ENCODE measurements at regions not wholly inside any gene's neighbourhood (a gene's known extent, or its start where the extent isn't known, plus 50 kb on each side); places are given as distances from the start of the nearest gene placed in this dataset.

DNA sequence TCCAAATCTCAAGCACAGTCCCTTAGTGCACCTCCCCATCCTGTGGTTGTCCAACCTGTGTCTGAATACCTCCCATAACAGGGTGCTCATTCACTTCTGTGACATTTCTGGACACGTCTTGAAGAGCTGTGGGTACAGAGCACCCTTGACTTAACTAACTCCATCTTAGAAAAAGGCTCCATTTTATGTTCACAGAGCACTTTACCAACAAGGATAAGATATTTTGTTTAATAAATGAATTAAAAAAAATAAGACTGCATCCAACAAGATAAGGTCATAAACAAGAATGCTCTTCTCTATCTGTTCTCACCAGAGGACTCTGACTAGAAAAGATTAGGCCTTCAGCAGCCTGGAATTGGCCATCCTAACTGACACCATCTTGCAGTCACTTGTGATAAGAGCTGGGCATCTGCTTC, 335.2 kb upstream of the ZNF32 start:
- ChIA-PET POLR2A (no interaction called here), CTCF (no interaction called here)
- intact Hi-C loops (cut with DNase I, micrococcal nuclease): no loop called here
- DNase-seq (no peak), ATAC-seq (ENCODE audit: poor library complexity) (no peak)
- peaks cover 14% of the 10 kb centered on the region for H3K4me1 Mint-ChIP-seq (ENCODE audit: low read depth)
- no peaks in the 10 kb centered on the region for H3K27me3 Mint-ChIP-seq
- no peak overlapping the region for H3K27ac Mint-ChIP-seq
- no peak overlapping the region for H3K4me3 ChIP-seq (ENCODE audit: low read length)
- H3K4me3 Mint-ChIP-seq: no peak overlapping the region
- no peak overlapping the region for H3K27ac ChIP-seq (ENCODE audit: low read depth in 1 of 2, low read length in 2 of 2)
- H3K27me3 ChIP-seq (ENCODE audit: control insufficient read depth in 1 of 2, insufficient read depth in 2 of 2, low read length in 2 of 2): no peaks in the 10 kb centered on the region
- H3K9me3 ChIP-seq (ENCODE audit: control insufficient read depth in 1 of 2, insufficient read depth in 1 of 2, low read length in 2 of 2): no peaks in the 10 kb centered on the region
- TF ChIP-seq, protein P1, sequence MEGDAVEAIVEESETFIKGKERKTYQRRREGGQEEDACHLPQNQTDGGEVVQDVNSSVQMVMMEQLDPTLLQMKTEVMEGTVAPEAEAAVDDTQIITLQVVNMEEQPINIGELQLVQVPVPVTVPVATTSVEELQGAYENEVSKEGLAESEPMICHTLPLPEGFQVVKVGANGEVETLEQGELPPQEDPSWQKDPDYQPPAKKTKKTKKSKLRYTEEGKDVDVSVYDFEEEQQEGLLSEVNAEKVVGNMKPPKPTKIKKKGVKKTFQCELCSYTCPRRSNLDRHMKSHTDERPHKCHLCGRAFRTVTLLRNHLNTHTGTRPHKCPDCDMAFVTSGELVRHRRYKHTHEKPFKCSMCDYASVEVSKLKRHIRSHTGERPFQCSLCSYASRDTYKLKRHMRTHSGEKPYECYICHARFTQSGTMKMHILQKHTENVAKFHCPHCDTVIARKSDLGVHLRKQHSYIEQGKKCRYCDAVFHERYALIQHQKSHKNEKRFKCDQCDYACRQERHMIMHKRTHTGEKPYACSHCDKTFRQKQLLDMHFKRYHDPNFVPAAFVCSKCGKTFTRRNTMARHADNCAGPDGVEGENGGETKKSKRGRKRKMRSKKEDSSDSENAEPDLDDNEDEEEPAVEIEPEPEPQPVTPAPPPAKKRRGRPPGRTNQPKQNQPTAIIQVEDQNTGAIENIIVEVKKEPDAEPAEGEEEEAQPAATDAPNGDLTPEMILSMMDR (IDR thresholded peaks at IDR 0.05): no peak
- H3K36me3 ChIP-seq (ENCODE audit: insufficient read depth, low read length): no peaks in the 10 kb centered on the region
- H3K4me1 ChIP-seq (ENCODE audit: insufficient read depth, low read length): peaks cover 5% of the 10 kb centered on the region
- no peaks in the 10 kb centered on the region for H3K9me3 Mint-ChIP-seq
- no peaks in the 10 kb centered on the region for H3K36me3 Mint-ChIP-seq (ENCODE audit: low read depth)

DNA sequence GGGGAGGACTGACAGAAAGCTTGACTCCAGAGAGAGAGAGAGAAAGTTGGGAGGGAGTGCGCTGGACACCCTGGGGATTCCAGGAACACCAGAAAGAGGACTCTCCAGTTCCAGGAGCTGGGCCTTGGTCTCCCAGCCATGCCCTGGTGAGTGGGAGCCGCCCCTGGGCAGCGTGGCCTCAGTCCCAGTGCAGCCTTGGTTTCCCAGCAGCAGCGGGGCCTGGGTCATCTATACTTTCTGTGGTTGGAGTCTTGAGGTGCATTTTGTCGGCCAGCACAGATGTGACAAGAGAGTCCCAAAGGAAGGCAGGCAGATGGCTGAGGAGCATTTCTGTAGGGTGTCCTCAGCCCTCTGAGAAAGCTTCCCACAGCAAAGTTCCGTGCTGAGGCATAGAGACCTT, 334.7 kb upstream of the ZNF32 start:
- no peak overlapping the region for H3K4me3 Mint-ChIP-seq
- no peaks in the 10 kb centered on the region for H3K36me3 Mint-ChIP-seq (ENCODE audit: low read depth)
- Histone ChIP-seq H3K36me3 (ENCODE audit: insufficient read depth, low read length) (no peaks in the 10 kb centered on the region), H3K27ac (ENCODE audit: low read depth in 1 of 2, low read length in 2 of 2) (no peak overlapping the region), H3K4me1 (ENCODE audit: insufficient read depth, low read length) (peaks cover 5% of the 10 kb centered on the region), H3K27me3 (ENCODE audit: control insufficient read depth in 1 of 2, insufficient read depth in 2 of 2, low read length in 2 of 2) (no peaks in the 10 kb centered on the region), H3K9me3 (ENCODE audit: control insufficient read depth in 1 of 2, insufficient read depth in 1 of 2, low read length in 2 of 2) (no peaks in the 10 kb centered on the region), H3K4me3 (ENCODE audit: low read length) (no peak overlapping the region)
- ATAC-seq (ENCODE audit: poor library complexity): no peak
- no peaks in the 10 kb centered on the region for H3K27me3 Mint-ChIP-seq
- DNase-seq: no peak
- TF ChIP-seq, protein P1 (IDR thresholded peaks at IDR 0.05): no peak
- no peak overlapping the region for H3K27ac Mint-ChIP-seq
- peaks cover 14% of the 10 kb centered on the region for H3K4me1 Mint-ChIP-seq (ENCODE audit: low read depth)
- POLR2A ChIA-PET: no interaction called here
- intact Hi-C loops (cut with DNase I, micrococcal nuclease): no loop called here
- H3K9me3 Mint-ChIP-seq: no peaks in the 10 kb centered on the region
- CTCF ChIA-PET: no interaction called here

DNA sequence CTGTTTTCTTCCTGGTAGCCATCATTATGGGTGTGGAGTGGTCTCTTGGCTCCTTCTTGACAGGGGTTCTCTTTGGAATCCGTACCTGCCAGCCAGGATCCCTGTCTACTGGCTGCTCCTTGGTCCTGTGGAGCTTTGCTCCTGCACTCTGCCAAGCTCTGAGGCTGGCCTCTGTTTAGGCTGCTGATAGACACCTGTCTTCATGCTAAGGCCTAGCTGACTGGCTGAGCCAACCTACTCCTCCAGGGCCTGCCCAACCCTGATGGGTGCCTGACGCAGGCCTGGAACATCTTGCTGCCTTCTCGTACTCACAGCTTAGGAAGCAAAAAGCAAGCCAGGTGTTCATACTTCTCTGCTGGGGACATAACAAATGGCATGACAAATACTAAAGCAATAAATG, 333.6 kb upstream of the ZNF32 start:
- peaks cover 5% of the 10 kb centered on the region for H3K4me1 ChIP-seq (ENCODE audit: insufficient read depth, low read length)
- no peaks in the 10 kb centered on the region for H3K27me3 ChIP-seq (ENCODE audit: control insufficient read depth in 1 of 2, insufficient read depth in 2 of 2, low read length in 2 of 2)
- TF ChIP-seq, protein P1 (IDR thresholded peaks at IDR 0.05): no peak
- H3K9me3 ChIP-seq (ENCODE audit: control insufficient read depth in 1 of 2, insufficient read depth in 1 of 2, low read length in 2 of 2): no peaks in the 10 kb centered on the region
- intact Hi-C loops (cut with DNase I, micrococcal nuclease): no loop called here
- no peak overlapping the region for H3K27ac ChIP-seq (ENCODE audit: low read depth in 1 of 2, low read length in 2 of 2)
- no peaks in the 10 kb centered on the region for H3K36me3 Mint-ChIP-seq (ENCODE audit: low read depth)
- H3K9me3 Mint-ChIP-seq: no peaks in the 10 kb centered on the region
- H3K36me3 ChIP-seq (ENCODE audit: insufficient read depth, low read length): no peaks in the 10 kb centered on the region
- DNase-seq (no peak), ATAC-seq (ENCODE audit: poor library complexity) (no peak)
- no peaks in the 10 kb centered on the region for H3K27me3 Mint-ChIP-seq
- ChIA-PET CTCF (no interaction called here), POLR2A (no interaction called here)
- H3K4me3 Mint-ChIP-seq: no peak overlapping the region
- peaks cover 14% of the 10 kb centered on the region for H3K4me1 Mint-ChIP-seq (ENCODE audit: low read depth)
- no peak overlapping the region for H3K4me3 ChIP-seq (ENCODE audit: low read length)
- no peak overlapping the region for H3K27ac Mint-ChIP-seq

All from CD4-positive, alpha-beta T cell (primary cell).